A549 (cell line): ENCODE measurements at regions not wholly inside any gene's neighbourhood (a gene's known extent, or its start where the extent isn't known, plus 50 kb on each side); places are given as distances from the start of the nearest gene placed in this dataset.

Experiments
- BHLHE40 ChIP-seq: IDR thresholded peaks from 2 replicates; pipeline ENCODE4 v1.6.1; 2012; ENCODE audit warnings: low read depth, low read length, inconsistent platforms
- CHD4 ChIP-seq: fragments of 200-600 bp; sonication (generic); IDR thresholded peaks from 2 replicates; pipeline ENCODE4 v1.6.1; 2016; ENCODE audit warnings: antibody characterized with exemption, mild to moderate bottlenecking, borderline replicate concordance
- ESRRA ChIP-seq: fragments of 150-350 bp; IDR thresholded peaks from 2 replicates; pipeline ENCODE4 v1.6.1; 2014; ENCODE audit warnings: mild to moderate bottlenecking, low read length, borderline replicate concordance
- GATA3 ChIP-seq: IDR thresholded peaks from 2 replicates; pipeline ENCODE4 v1.6.1; 2012; ENCODE audit warnings: borderline replicate concordance
- NR3C1 ChIP-seq: fragments of >200 bp; sonication (Bioruptor Twin); formaldehyde crosslinking; IDR thresholded peaks from 3 replicates; pipeline ENCODE4 v1.6.1; 2017
- POLR2A ChIP-seq: IDR thresholded peaks from 2 replicates; pipeline ENCODE4 v1.6.1; 2012; ENCODE audit warnings: mild to moderate bottlenecking, low read length
- RAD21 ChIP-seq, 2 experiments: fragments of >200 bp in 1 of 2; sonication (Bioruptor Twin) in 1 of 2; formaldehyde crosslinking in 1 of 2; IDR thresholded peaks in 1 of 2; conservative IDR thresholded peaks in 1 of 2; 2 replicates in 1 of 2; 3 replicates in 1 of 2; pipeline ENCODE4 v1.6.1; 2012 to 2018; ENCODE audit warnings: inconsistent platforms in 1 of 2
- ZC3H11A ChIP-seq: fragments of 450-650 bp; IDR thresholded peaks from 2 replicates; pipeline ENCODE4 v1.6.1; 2014; ENCODE audit warnings: antibody characterized with exemption, mild to moderate bottlenecking
- ZFP36 ChIP-seq: fragments of 450-650 bp; IDR thresholded peaks from 2 replicates; pipeline ENCODE4 v1.6.1; 2014; ENCODE audit warnings: borderline replicate concordance; ENCODE audit not compliant: partially characterized antibody
- TF ChIP-seq, protein P1 (sequence below): fragments of >200 bp; sonication (Bioruptor Twin); formaldehyde crosslinking; IDR thresholded peaks from 3 replicates; pipeline ENCODE4 v1.5.1; 2016
- TF ChIP-seq, protein P2 (sequence below): IDR thresholded peaks from 2 replicates; pipeline ENCODE4 v1.6.1; 2012; ENCODE audit warnings: low read depth, borderline replicate concordance
- TF ChIP-seq, protein P3 (sequence below): IDR thresholded peaks from 2 replicates; pipeline ENCODE4 v1.6.1; 2012

DNA sequence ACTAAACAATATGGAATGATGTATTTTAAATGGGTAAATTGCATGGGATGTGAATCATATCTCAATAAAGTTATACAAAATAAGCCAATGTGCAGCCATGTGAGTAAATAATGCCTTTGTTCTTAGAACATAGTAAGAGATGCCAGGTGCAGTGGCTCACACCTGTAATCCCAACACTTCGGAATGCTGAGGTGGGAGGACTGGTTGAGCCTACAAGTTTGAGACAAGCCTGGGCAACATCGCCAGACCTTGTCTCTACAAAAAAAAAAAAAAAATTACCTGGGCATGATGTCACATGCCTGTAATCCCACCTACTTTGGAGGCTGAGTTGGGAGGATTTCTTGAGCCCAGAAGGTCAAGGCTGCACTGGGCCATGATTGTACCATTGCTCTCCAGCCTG is 230.7 kb downstream of the RFC3 start:
- TF ChIP-seq, protein P1, sequence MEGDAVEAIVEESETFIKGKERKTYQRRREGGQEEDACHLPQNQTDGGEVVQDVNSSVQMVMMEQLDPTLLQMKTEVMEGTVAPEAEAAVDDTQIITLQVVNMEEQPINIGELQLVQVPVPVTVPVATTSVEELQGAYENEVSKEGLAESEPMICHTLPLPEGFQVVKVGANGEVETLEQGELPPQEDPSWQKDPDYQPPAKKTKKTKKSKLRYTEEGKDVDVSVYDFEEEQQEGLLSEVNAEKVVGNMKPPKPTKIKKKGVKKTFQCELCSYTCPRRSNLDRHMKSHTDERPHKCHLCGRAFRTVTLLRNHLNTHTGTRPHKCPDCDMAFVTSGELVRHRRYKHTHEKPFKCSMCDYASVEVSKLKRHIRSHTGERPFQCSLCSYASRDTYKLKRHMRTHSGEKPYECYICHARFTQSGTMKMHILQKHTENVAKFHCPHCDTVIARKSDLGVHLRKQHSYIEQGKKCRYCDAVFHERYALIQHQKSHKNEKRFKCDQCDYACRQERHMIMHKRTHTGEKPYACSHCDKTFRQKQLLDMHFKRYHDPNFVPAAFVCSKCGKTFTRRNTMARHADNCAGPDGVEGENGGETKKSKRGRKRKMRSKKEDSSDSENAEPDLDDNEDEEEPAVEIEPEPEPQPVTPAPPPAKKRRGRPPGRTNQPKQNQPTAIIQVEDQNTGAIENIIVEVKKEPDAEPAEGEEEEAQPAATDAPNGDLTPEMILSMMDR = no peak
- TF ChIP-seq, protein P2, sequence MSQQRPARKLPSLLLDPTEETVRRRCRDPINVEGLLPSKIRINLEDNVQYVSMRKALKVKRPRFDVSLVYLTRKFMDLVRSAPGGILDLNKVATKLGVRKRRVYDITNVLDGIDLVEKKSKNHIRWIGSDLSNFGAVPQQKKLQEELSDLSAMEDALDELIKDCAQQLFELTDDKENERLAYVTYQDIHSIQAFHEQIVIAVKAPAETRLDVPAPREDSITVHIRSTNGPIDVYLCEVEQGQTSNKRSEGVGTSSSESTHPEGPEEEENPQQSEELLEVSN = no peak
- TF ChIP-seq POLR2A (no peak), ZFP36 (no peak), BHLHE40 (no peak), NR3C1 (no peak), ESRRA (no peak), ZC3H11A (no peak), GATA3 (no peak), CHD4 (no peak), RAD21 (conservative IDR thresholded peaks at IDR 0.05 in 1 of 2, IDR thresholded peaks at IDR 0.05 in 1 of 2) (no peak)
- TF ChIP-seq, protein P3, sequence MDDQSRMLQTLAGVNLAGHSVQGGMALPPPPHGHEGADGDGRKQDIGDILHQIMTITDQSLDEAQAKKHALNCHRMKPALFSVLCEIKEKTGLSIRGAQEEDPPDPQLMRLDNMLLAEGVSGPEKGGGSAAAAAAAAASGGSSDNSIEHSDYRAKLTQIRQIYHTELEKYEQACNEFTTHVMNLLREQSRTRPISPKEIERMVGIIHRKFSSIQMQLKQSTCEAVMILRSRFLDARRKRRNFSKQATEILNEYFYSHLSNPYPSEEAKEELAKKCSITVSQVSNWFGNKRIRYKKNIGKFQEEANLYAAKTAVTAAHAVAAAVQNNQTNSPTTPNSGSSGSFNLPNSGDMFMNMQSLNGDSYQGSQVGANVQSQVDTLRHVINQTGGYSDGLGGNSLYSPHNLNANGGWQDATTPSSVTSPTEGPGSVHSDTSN = no peak
